Panc1 (cell line): ENCODE measurements at regions not wholly inside any gene's neighbourhood (a gene's known extent, or its start where the extent isn't known, plus 50 kb on each side); places are given as distances from the start of the nearest gene placed in this dataset.

Experiments used
- ATAC-seq: fragments of 200-7000 bp; cut with Tn5 transposase; 2 replicates; pipeline ENCODE4 v1.9.1; 2020; ENCODE audit warnings: mild to moderate bottlenecking, moderate library complexity
- BruUV-seq: library from RNA; stranded (reverse); fragments of 400-500 nt; replicated peaks from 2 replicates; lab custom pipeline; 2021; lab: Mats Ljungman, UMichigan
- CTCF ChIA-PET: fragments of 300-600 bp; sonication (Branson Sonifier 250); formaldehyde crosslinking; loops from one replicate; lab custom pipeline; 2022; ENCODE audit warnings: antibody characterized with exemption; lab: Charles Lee
- POLR2A ChIA-PET: fragments of 300-600 bp; sonication (Branson Sonifier 250); formaldehyde crosslinking; loops from one replicate; lab custom pipeline; 2022; ENCODE audit warnings: antibody characterized with exemption; lab: Charles Lee
- DNase-seq: peaks from one replicate; pipeline ENCODE4 v3.0.0-alpha.2; 2010; ENCODE audit warnings: low read depth, low spot score
- H3K27ac ChIP-seq: 2 replicates; pipeline ENCODE4 v1.5.1; 2011; ENCODE audit warnings: mild to moderate bottlenecking, low read length, inconsistent platforms
- H3K27me3 ChIP-seq: fragments of 200-500 bp; sonication (Bioruptor generic); 2 replicates; pipeline ENCODE4 v1.6.0; 2014; ENCODE audit warnings: low read length, inconsistent platforms; ENCODE audit not compliant: control insufficient read depth, insufficient read depth
- H3K36me3 ChIP-seq: fragments of 200-500 bp; sonication (Bioruptor generic); 2 replicates; pipeline ENCODE4 v1.5.1; 2014; ENCODE audit warnings: inconsistent platforms, mild to moderate bottlenecking, low read length, moderate library complexity; ENCODE audit not compliant: control insufficient read depth, insufficient read depth
- H3K4me1 ChIP-seq: 2 replicates; pipeline ENCODE4 v1.5.1; 2011; ENCODE audit warnings: inconsistent platforms, mild to moderate bottlenecking, low read length, moderate library complexity; ENCODE audit not compliant: control insufficient read depth, insufficient read depth
- H3K4me3 ChIP-seq, 2 experiments: 2 replicates each; pipeline ENCODE4 v1.5.1; 2011 to 2012; ENCODE audit warnings: low read depth in 2 of 2, low read length in 2 of 2, mild to moderate bottlenecking in 2 of 2, inconsistent platforms in 1 of 2, moderate library complexity in 1 of 2
- H3K9me3 ChIP-seq: fragments of 200-500 bp; sonication (Bioruptor generic); 2 replicates; pipeline ENCODE4 v1.5.1; 2014; ENCODE audit warnings: low read depth, mild to moderate bottlenecking, inconsistent platforms, low read length, moderate library complexity; ENCODE audit not compliant: control insufficient read depth, insufficient read depth
- POLR2AphosphoS5 ChIP-seq: IDR thresholded peaks from 2 replicates; pipeline ENCODE4 v1.6.1; 2012; ENCODE audit warnings: mild to moderate bottlenecking, low read depth, low read length, moderate library complexity
- SIN3A ChIP-seq: IDR thresholded peaks from 2 replicates; pipeline ENCODE4 v1.6.1; 2012; ENCODE audit warnings: low read depth, mild to moderate bottlenecking, low read length, moderate library complexity, borderline replicate concordance; ENCODE audit not compliant: insufficient read depth
- TCF7L2 ChIP-seq: IDR thresholded peaks from 2 replicates; pipeline ENCODE4 v1.6.1; 2011; ENCODE audit warnings: mild to moderate bottlenecking, low read depth, low read length, inconsistent platforms
- in situ Hi-C: cut with HindIII; loops from 2 replicates; pipeline ENCODE4 v1.10.0; 2016; ENCODE audit warnings: low sequenced_read_pairs, low pct_unique_long_range_greater_than_20kb
- intact Hi-C: fragments of 100-400 bp; cut with micrococcal nuclease; formaldehyde crosslinking; loops from one replicate; pipeline ENCODE4 v1.10.0; 2022; ENCODE audit not compliant: unreplicated experiment
- TF ChIP-seq, protein P1 (sequence below), 2 experiments: IDR thresholded peaks; 2 replicates each; pipeline ENCODE4 v1.6.1; 2011 to 2012; ENCODE audit warnings: low read depth in 2 of 2, control low read depth in 1 of 2, low read length in 1 of 2, mild to moderate bottlenecking in 1 of 2, moderate library complexity in 1 of 2; ENCODE audit not compliant: insufficient read depth in 1 of 2
- TF ChIP-seq, protein P2 (sequence below): fragments of 450-650 bp; IDR thresholded peaks from 2 replicates; pipeline ENCODE4 v1.5.1; 2017; ENCODE audit warnings: mild to moderate bottlenecking

DNA sequence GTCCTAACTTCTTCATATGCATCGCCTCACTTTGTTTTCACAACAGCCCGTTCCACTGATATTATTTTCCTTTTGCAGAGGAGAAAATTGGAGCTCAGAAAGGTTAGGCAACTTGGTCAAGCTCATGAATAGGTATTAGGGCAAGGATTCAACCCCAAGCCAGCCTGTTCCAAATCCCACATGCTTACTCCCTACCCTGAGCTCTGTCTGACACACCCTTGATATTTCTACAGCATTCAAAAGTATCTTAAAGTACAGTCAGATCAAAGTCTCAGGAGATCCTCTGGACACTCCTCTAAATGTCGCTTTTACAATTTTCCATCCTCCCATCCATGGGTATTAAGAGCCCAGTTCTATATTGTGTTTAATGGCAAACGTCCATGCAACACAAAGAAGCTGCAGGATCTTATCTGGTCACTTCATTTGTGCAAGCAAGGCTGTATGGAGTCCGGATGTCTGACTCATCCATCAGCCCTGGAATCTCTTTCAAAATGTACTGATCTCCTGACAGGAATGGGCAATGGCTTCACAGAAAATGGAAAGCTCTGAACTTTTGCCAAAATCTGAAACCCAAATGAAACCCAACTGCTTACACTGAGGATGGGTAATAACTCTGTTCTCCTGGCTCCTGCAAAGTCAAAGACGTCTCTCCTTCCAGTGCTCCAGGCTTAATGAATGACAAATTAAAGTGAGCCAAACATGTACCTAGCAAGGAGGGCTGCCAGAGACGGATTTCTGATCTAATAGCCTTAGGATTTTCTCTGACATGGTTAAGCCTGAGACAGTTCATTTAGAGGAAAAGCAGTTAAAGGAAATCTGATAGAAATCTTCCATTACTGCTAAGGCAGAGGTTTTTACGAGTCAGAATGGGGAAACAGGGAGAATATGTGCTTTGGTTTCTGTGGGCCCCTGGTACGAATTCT lies 230.9 kb upstream of the RORA start:
- in situ Hi-C loops (no loop called here), intact Hi-C loops (no loop called here)
- Histone ChIP-seq H3K27ac (no peak overlapping the region), H3K9me3 (no peaks in the 10 kb centered on the region; the same call in 1 of the 2 replicates), H3K4me1 (no peaks in the 10 kb centered on the region), H3K27me3 (no peaks in the 10 kb centered on the region), H3K36me3 (no peaks in the 10 kb centered on the region), H3K4me3 (no peak overlapping the region)
- TF ChIP-seq SIN3A, result no peak
- no peak for TF ChIP-seq TCF7L2
- no peak for TF ChIP-seq POLR2AphosphoS5
- TF ChIP-seq, protein P1, sequence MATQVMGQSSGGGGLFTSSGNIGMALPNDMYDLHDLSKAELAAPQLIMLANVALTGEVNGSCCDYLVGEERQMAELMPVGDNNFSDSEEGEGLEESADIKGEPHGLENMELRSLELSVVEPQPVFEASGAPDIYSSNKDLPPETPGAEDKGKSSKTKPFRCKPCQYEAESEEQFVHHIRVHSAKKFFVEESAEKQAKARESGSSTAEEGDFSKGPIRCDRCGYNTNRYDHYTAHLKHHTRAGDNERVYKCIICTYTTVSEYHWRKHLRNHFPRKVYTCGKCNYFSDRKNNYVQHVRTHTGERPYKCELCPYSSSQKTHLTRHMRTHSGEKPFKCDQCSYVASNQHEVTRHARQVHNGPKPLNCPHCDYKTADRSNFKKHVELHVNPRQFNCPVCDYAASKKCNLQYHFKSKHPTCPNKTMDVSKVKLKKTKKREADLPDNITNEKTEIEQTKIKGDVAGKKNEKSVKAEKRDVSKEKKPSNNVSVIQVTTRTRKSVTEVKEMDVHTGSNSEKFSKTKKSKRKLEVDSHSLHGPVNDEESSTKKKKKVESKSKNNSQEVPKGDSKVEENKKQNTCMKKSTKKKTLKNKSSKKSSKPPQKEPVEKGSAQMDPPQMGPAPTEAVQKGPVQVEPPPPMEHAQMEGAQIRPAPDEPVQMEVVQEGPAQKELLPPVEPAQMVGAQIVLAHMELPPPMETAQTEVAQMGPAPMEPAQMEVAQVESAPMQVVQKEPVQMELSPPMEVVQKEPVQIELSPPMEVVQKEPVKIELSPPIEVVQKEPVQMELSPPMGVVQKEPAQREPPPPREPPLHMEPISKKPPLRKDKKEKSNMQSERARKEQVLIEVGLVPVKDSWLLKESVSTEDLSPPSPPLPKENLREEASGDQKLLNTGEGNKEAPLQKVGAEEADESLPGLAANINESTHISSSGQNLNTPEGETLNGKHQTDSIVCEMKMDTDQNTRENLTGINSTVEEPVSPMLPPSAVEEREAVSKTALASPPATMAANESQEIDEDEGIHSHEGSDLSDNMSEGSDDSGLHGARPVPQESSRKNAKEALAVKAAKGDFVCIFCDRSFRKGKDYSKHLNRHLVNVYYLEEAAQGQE (IDR thresholded peaks at IDR 0.05; ENCODE audit: insufficient read depth in 1 of 2, low read depth in 2 of 2, low read length in 1 of 2), result no peak
- TF ChIP-seq, protein P2, sequence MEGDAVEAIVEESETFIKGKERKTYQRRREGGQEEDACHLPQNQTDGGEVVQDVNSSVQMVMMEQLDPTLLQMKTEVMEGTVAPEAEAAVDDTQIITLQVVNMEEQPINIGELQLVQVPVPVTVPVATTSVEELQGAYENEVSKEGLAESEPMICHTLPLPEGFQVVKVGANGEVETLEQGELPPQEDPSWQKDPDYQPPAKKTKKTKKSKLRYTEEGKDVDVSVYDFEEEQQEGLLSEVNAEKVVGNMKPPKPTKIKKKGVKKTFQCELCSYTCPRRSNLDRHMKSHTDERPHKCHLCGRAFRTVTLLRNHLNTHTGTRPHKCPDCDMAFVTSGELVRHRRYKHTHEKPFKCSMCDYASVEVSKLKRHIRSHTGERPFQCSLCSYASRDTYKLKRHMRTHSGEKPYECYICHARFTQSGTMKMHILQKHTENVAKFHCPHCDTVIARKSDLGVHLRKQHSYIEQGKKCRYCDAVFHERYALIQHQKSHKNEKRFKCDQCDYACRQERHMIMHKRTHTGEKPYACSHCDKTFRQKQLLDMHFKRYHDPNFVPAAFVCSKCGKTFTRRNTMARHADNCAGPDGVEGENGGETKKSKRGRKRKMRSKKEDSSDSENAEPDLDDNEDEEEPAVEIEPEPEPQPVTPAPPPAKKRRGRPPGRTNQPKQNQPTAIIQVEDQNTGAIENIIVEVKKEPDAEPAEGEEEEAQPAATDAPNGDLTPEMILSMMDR, result no peak
- CTCF ChIA-PET, result no interaction called here
- POLR2A ChIA-PET, result no interaction called here
- no TSS peak for BruUV-seq
- no peak for DNase-seq
- no peak for ATAC-seq

DNA sequence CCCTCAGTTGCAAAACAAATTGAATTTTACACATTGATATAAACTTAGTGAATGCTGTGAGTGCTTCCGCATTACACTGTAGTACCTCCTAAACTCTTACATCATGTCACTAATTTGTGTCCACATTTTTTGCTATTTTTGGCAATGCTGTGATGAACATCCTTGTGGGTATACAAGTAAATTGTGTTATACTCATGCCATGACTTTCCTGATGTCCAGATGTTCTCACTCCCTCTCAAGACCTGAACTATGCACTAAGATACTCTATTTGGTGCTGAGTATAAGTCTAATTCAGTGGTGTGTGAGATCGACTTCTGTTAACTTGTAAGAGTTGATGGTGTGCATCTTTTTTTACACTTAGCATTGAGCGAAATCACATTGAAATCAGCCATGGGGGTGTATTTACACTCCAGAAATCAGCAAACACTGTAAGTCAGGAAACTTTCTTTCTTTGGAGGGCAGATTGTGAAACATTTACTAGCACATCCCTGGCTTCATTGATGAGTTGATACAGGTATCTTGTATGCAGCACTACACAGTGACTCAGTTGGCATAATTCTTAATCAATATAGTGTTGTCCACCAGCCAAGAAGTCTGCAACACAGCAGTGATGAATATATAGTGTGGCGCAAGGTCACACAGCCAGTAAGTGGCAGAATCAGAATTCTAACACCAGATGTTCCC lies 228.1 kb upstream of the RORA start:
- Histone ChIP-seq H3K27me3 (no peaks in the 10 kb centered on the region), H3K4me1 (no peaks in the 10 kb centered on the region), H3K27ac (no peak overlapping the region), H3K9me3 (no peaks in the 10 kb centered on the region), H3K4me3 (no peak overlapping the region), H3K36me3 (no peaks in the 10 kb centered on the region)
- DNase-seq (no peak), ATAC-seq (no peak)
- in situ Hi-C loops (no loop called here), intact Hi-C loops (no loop called here)
- ChIA-PET CTCF (no interaction called here), POLR2A (no interaction called here)
- no peak for TF ChIP-seq POLR2AphosphoS5
- no peak for TF ChIP-seq TCF7L2
- TF ChIP-seq, protein P2, result no peak
- TF ChIP-seq SIN3A, result no peak
- TF ChIP-seq, protein P1 (IDR thresholded peaks at IDR 0.05; ENCODE audit: insufficient read depth in 1 of 2, low read depth in 2 of 2, low read length in 1 of 2), result no peak
- BruUV-seq, result no TSS peak
